Retinal pigment epithelial cell (primary cell): ENCODE measurements at regions not wholly inside any gene's neighbourhood (a gene's known extent, or its start where the extent isn't known, plus 50 kb on each side); places are given as distances from the start of the nearest gene placed in this dataset.
A peak's percentile ranks its signal among the peaks of the same experiment; 100 is the strongest.

Experiments
- DNase-seq: peaks from one replicate; pipeline ENCODE4 v3.0.0-alpha.2; 2010; ENCODE audit warnings: low read depth
- H3K4me3 ChIP-seq: 2 replicates; pipeline ENCODE4 v1.5.1; 2011; ENCODE audit warnings: mild to moderate bottlenecking, low read length, control low read depth, moderate library complexity
- TF ChIP-seq, protein P1 (sequence below): conservative IDR thresholded peaks from 2 replicates; pipeline ENCODE4 v1.5.1; 2011; ENCODE audit warnings: low read depth, low read length, control low read depth, inconsistent platforms

DNA sequence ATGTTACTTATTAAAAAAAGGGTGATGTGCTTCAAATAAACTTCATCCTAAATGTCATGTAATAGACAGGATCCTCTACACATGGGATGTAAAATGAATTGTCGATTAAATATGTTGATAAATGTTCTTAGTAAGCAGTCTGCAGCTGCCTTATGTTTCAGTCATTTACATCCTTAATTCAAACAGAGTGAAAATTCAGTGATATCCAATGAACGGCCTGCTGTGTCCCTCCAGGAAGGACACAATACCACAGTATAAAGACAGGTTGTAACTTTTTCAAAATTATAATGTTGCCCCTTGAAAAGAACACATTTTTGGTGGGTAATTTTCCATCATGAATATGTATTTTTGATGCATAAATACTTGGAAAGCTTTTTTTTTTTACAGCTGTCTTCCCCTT, 266.5 kb upstream of the SEMA3A start:
- no peak for DNase-seq
- TF ChIP-seq, protein P1, sequence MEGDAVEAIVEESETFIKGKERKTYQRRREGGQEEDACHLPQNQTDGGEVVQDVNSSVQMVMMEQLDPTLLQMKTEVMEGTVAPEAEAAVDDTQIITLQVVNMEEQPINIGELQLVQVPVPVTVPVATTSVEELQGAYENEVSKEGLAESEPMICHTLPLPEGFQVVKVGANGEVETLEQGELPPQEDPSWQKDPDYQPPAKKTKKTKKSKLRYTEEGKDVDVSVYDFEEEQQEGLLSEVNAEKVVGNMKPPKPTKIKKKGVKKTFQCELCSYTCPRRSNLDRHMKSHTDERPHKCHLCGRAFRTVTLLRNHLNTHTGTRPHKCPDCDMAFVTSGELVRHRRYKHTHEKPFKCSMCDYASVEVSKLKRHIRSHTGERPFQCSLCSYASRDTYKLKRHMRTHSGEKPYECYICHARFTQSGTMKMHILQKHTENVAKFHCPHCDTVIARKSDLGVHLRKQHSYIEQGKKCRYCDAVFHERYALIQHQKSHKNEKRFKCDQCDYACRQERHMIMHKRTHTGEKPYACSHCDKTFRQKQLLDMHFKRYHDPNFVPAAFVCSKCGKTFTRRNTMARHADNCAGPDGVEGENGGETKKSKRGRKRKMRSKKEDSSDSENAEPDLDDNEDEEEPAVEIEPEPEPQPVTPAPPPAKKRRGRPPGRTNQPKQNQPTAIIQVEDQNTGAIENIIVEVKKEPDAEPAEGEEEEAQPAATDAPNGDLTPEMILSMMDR, result no peak
- H3K4me3 ChIP-seq, result no peak overlapping the region

DNA sequence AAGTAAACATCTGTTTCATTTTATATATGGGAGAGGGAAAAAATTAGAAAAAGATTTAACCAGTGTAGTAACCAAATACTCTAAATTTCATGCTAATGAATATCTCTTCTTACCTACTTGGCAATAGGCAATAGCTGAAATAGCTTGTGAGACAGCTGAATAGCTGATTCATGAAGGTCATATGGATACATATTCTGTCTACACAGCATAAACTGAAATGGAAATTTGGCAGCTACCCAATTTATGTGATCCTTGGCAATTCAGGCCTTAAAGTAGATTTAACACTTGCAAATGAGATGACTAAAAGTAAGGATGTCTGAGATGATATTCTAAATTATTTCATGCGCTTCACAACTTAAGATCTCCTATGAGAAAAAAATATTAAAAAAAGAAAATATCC, 261.2 kb upstream of the SEMA3A start:
- peak; percentile 65 for DNase-seq
- TF ChIP-seq, protein P1, result no peak
- no peak overlapping the region for H3K4me3 ChIP-seq

GRCh38 chr7:84454174-84454959, 259.8 kb upstream of the SEMA3A start:
- TF ChIP-seq, protein P1, result peak; percentile 14
- no peak for DNase-seq
- H3K4me3 ChIP-seq, result no peak overlapping the region

GRCh38 chr7:84452618-84453017, 258.0 kb upstream of the SEMA3A start:
- TF ChIP-seq, protein P1, result no peak
- H3K4me3 ChIP-seq, result no peak overlapping the region
- no peak for DNase-seq

- no peak overlapping the region for H3K4me3 ChIP-seq
- TF ChIP-seq, protein P1, result no peak
Measured at GRCh38 chr7:84450772-84451171, 256.2 kb upstream of the SEMA3A start.

DNA sequence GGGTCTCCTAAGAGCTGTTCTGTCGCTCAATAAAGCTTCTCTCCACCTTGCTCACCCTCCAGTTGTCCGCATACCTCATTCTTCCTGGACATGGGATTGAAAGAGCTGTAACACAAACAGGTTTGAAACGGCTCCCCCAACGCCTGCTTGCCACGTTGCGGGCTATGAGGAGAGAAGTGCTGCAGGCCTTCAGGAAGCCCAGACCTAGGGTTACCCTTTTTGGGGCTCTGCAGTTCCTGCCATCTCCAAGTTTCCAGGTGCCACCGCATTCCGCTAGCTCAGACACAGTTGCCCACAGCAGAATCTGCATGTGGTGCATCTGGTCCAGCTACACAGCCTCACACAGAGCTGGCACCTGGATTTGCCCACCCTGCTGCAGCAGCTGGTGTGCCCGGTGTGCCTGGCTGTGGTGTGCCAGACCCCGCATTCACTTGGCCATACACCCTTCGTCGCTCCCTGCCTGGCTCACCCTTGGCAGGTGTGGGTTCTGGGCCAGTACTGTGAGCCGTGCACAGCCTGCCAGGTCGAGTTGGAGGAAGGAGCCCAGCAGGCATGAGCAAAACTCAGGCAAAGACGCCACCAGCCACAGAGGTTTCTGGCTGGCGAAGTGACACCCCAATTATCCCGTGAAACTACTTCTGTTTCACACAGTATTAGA, 253.2 kb upstream of the SEMA3A start:
- TF ChIP-seq, protein P1, result no peak
- no peak for DNase-seq

More at GRCh38 chr7:84450772-84451171, 256.2 kb upstream of the SEMA3A start:
- DNase-seq, result no peak

DNA sequence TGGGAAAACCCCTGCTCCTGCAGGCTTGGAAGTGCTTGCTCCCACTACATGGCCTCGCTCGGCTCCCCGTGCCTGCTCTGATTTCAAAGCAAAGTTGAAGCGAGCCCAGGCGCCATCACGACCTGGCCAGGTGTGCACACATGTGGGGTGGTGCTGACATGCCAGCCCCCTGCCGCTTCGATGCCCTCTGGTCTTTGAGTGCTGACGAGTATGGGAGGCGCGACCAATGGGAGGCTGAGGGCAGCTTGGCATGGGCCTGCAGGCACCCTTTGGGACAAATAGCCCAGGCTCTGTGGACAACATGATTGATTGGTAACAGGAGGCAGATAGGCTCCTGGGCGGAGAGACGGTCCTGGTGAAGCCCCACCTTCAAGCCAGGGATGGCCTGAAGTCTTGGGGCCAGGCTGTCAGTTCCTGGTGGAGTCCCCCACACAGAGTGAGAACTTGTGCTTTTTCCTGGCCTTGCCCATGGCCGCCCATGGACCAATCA, 252.4 kb upstream of the SEMA3A start:
- H3K4me3 ChIP-seq, result no peak overlapping the region
- TF ChIP-seq, protein P1, result no peak
- no peak for DNase-seq

More for the DNA sequence above, 253.2 kb upstream of the SEMA3A start:
- no peak overlapping the region for H3K4me3 ChIP-seq
